Left kidney (tissue), 1 donor: ENCODE measurements at regions not wholly inside any gene's neighbourhood (a gene's known extent, or its start where the extent isn't known, plus 50 kb on each side); places are given as distances from the start of the nearest gene placed in this dataset.
"Not testable (repeated sequence)": the region's sequence is repeated elsewhere in the genome, so short reads cannot be mapped to it uniquely, and the experiment has no call there.

Experiments
- DNase-seq: peaks from one replicate; pipeline ENCODE4 v3.0.0-alpha.2; 2013

DNA sequence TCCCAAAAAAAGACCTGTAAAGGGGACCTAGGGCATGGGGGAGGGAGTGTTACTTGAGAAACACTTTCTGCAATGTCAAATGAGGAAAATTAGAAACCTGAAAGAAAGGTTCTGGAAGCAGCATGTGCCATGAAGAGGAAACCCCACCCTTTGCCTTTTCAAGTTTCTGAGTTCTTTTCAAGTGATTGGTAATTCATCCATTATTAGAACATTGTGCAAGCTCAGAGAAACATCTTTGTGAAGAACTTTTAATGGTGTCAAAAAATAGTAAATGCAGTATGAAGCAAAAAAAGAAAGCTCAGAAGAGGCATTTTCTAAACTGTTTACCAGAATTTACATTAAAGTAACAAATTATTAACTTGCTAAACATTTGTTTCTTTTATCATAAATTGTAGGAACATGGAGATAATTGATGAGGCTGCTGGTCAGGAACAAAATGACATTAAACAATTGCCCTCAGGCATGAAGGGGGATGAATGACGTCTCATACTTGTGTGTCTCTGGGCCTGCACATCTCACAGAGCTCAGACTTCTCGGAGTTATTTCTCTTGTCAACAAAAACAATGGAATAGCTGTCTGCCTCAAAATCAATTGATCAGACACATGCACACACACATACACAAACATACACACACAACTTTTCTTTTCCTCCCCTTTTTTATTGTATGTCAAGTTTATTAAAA lies 1946.0 kb upstream of the CDH6 start:
- DNase-seq: no peak

DNA sequence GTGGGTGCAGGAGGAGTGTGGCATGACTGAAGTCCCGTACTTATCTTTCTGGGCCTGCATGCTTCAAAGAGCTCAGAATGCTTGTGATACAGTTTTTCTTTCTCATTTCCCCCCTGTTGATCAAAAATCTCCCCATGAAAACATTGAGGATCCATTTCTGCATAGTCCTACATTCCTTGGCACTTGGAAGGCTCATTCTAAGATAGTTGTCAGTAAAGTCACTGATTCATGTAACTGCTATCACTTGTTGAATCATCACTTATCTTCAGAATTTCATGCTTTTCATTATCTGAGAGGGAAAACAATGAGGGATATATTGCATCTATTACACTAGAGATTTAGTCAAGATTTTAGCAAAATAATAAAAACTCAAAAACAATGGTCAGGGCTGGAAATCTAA lies 1953.1 kb upstream of the CDH6 start:
- DNase-seq: no peak

DNA sequence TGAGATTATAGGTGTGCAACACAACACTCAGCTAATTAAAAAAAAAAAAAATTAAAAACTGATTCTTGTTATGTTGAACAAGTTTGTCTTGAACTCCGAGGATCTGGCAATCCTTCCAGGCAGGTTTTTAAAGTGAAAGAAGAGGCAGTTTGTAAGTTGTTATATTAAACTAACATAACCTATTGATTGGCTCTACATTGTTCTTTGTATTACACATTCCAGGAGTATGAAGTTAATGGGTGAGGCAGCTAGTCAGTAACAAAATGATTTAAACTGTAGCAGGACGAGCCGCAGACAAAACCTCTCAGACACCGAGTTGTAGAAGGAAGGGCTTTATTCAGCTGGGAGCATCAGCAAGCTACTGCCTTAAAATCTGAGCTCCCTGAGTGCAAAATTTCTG lies 1953.9 kb upstream of the CDH6 start:
- no peak for DNase-seq

DNA sequence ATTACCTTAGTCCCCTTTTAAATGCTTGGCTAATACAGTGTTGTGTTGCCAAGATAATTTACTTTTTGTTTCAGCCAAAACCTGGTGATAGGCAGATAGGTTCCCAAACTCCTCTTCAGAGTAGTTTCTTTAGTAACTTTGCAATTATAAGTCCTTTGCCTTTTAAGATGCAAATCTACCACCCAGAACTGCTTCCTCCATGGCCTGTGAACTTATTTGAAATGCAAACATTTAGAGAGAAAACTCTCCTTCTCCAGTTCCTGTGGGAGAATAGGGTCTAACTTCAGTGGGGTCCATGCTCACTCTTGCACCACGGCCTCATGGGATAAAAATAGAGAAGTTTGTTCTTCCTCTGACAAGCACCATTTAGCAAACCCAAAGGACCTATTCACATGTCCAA lies 1955.4 kb upstream of the CDH6 start:
- DNase-seq: no peak

DNA sequence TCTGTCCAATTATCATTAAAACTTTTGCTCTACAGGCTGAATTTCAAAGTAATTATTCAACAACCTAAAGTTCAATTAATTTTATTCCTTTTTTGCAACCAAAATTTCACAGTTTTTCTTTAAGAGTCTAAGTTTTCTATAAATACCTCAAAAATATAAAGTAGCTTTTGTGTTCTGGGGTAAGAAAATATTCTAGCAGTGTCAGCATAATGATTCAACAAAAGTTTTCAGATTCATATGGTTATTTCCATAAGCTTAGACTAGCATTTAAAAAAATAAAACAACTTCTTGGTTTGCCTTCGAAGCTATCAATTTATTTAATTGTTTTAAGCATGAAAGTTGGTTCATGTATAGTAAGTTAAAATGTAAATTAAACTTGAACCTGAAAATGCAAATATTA lies 1962.3 kb upstream of the CDH6 start:
- DNase-seq: no peak

DNA sequence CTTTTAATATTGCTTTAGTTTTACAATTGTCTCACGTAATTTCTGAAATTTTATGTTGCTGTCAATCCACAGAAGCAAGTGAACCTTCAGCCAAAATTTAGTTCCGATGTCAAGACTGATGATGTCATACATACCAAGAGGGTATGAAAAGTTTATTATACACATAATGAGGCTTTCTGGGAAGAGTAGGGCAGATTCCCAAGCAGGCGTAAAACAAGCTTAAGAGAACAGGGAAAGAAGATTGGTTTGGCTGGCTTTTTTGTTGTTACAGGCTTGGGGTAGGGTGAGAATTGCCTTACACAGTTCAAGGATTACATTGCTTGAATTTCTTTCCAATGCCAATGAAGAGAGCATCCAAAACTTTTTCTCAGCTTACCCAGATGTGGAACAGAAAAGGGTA lies 1962.9 kb upstream of the CDH6 start:
- no peak for DNase-seq

DNA sequence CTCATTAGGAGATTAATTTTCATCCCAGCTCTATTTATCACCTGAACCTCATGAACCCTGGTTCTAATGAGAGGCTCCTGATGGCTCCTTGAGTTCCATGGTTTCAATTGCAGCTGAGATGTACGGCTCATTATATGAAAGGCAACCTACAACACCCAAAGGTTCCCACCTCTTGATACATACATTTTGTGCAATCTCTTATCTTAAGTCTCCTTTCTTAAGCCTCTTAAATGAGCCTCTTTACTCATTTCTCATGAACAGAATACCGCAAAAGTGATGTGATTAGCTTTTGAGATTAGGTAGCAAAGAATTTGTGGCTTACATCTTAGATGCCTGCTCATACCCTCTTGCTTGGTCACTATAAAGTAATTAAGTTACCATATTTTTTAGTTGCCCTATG lies 1964.0 kb upstream of the CDH6 start:
- no peak for DNase-seq

DNA sequence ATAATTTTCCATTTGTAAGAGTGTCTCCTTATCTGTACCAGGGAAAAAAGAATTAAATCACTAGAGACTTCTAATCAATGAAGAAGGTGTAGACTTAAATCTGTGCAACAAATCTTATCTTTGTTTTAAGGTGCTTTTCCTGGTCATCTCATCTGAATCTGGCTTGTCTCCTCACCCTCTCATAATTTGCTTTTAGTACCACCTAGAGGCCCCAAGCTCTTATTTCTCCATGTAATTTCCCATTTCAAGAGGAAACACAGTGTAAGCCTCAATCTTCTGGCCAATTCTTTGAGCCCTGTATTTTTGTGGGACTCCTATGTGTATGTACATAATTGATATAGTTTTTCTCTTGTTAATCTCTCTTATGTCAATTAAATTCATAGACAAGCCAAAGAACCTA lies 1975.3 kb upstream of the CDH6 start:
- DNase-seq: no peak

DNA sequence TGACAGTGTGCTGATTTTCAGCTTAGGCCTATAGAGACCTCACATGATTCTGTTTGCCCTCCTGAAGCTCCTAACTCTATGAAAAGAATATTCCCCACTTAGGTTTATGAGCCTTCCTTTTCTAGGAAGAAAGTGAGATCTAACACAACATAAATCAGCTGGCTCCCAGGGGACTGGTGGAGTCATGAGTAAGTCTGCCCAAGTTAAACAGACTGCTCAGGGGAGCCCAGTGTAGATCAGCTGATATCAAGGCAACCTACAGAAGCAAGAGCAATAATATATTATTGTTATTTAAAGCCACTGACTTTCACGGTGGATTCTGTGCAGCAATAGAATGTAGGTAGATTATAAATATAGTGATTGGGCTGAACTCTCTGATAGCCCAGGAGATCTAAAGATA lies 1978.6 kb upstream of the CDH6 start:
- no peak for DNase-seq

DNA sequence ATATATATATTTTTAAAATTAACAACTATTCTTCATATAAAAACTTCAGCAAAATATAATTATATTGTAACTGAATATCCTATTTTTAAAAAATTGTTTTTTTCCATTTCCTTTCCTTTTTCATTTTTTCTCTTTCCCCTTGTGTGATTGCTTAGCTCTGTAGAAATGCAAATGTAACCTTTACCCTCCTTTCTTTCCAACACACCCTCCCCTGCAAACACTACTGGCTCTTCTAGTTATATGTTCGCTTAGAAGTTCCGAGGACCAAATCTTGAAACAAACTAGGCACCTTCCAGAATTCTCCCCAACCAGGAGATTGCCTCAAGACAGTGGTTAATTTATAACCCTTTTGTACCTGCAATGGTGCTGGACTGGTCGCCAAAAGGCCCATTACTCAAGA lies 1980.0 kb upstream of the CDH6 start:
- DNase-seq: no peak

DNA sequence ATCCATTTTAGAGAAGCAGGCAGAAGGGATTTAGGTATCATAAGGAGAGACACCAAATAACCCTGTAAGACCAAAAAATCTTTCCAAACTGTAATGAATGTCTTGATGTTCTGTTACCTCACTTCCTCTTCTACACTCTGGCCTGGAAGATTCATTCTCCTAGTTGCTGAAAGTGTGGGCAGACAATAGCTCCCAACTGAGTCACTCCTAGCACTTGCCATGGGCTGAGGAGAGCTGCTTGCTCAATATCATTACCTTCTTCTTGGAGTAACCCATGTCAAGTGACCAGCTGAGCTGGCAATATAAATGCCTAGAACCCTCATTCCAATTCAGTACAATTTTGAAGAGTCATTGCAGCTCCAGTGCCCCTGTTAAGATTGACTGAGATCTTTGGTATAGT lies 1985.5 kb upstream of the CDH6 start:
- DNase-seq: no peak

DNA sequence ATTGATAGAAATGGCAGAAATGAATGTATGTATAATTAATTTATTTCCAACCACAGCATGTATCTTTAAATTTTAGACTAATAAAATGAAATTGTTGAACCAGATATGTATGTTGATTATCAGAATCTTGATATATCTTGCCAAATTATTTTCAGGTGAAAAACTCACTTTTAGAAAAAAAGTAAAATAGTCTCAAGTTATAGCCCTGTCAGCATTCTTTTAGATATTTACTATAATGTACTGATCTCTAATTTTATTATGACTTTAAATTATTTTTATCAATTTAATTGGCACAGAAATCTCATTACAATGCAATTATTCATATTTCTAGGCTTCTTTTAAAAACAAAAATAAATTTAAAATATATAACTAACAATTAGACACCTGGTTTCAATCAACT lies 1990.4 kb upstream of the CDH6 start:
- no peak for DNase-seq

DNA sequence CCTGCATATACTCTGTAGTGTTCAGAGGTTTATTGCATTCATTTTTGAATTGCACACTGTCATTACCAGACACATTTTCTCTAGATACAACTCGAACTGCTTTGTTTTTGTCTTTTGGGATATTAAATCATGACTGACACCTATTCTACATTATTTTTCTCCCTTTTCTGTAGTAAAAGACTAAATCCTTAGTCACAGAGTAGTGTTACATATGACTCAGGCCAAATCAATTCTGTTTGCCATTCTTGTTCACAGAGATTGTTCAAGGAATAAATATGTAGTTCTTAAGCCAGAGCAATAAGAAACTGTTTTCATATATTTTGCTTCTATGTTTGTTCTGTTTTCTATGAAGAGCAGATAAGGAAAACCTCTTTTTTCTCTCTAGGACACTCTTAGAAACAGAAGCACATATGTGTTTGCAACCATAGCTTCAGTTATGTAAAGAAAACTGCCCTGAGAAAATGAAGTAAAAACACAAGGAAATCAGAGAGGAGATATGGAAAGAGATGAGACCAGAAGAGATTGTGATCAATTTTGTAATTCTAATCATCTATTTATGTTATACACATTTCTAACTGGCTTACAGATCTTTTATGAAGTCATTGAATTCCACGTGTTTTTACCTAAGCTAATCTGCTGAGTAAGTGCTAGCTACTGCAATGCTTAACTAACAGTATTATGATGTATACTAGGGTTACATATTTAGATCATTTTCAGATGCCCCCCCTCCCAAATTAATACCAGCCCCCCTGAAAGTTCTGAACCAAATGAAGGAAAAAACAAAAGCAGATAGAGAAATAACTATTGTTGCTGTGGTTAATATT lies 1995.6 kb upstream of the CDH6 start:
- no peak for DNase-seq

DNA sequence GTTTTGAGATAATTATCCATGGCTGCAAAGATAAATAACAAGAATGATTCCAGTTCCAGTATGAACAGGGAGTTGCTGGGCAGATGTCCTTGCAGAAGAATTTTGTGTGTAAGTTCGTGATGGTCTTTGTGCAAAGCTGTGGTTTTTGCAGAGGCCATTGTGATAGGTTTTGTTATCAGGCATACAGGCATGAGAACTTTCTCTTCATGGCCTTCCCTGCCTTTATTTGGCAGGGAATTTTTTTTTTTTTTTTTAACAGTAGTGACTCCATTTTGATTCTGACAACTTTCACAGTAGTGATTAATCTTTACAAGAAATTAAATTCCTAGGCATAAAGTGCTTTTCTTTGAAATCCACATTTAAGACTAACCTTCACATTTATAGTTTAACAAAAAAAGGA lies 1999.5 kb upstream of the CDH6 start:
- DNase-seq: no peak

DNA sequence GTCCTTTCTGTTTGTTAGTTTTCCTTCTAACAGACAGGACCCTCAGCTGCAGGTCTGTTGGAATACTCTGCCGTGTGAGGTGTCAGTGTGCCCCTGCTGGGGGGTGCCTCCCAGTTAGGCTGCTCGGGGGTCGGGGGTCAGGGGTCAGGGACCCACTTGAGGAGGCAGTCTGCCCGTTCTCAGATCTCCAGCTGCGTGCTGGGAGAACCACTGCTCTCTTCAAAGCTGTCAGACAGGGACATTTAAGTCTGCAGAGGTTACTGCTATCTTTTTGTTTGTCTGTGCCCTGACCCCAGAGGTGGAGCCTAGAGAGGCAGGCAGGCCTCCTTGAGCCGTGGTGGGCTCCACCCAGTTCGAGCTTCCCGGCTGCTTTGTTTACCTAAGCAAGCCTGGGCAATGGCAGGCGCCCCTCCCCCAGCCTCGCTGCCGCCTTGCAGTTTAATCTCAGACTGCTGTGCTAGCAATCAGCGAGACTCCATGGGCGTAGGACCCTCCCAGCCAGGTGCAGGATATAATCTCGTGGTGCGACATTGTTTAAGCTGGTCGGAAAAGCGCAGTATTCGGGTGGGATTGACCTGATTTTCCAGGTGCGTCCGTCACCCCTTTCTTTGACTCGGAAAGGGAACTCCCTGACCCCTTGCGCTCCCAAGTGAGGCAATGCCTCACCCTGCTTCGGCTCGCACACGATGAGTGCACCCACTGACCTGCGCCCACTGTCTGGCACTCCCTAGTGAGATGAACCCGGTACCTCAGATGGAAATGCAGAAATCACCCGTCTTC lies 2002.0 kb upstream of the CDH6 start:
- not testable (repeated sequence) for DNase-seq

DNA sequence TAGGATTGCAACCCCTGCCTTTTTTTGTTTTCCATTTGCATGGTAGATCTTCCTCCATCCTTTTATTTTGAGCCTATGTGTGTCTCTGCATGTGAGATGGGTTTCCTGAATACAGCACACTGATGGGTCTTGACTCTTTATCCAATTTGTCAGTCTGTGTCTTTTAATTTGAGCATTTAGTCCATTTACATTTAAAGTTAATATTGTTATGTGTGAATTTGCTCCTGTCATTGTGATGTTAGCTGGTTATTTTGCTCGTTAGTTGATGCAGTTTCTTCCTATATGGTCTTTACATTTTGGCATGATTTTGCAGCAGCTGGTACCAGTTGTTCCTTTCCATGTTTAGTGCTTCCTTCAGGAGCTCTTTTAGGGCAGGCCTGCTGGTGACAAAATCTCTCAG lies 2003.1 kb upstream of the CDH6 start:
- not testable (repeated sequence) for DNase-seq

DNA sequence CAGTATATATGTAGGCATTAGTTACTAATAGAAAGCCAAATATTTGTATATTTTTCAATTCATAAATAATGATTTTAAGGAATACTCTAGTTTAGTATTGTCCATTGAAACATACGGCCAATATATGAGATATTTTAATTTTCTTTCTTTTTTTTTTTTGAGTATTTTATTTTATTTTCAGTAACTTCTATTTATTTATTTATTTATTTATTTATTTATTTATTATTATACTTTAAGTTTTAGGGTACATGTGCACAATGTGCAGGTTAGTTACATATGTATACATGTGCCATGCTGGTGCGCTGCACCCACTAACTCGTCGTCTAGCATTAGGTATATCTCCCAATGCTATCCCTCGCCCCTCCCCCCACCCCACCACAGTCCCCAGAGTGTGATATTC lies 2007.1 kb upstream of the CDH6 start:
- not testable (repeated sequence) for DNase-seq

DNA sequence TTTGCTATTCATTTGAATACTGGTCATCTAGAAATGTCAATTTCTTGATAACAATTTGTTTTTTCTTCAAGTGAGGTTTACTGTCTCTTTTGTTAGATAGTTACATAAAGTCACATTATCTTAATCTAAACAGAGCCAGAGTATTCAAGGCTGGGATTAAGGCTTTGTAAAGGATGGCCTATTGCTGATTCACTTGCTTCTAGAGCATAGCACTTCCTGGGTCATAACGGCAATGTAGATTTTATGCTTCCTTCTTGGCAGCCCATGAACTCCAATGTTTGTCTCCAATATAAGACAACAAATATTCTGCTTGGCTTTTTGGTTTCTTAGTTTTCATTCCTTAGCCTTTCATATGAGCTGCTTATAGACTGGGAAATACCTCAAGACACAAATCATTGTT lies 2007.9 kb upstream of the CDH6 start:
- no peak for DNase-seq

DNA sequence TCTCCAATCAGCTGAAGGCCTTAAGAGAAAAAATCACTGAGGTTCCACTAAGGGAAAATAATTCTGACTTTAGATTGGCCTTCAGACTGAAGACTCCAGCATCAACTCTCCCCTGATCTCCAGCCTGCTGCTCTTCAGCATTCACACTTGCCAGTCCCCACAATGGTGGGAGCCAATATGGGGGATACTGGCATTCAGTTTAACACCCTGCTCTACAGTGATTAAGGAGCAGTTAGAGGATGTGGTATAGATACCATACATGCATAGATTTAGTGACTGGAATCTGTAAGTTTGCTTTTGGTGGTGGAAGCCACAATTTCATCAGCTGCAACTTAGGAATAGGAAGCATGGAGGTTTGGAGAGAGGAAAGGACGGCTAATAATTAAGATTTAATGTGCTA lies 2017.7 kb upstream of the CDH6 start:
- DNase-seq: no peak

DNA sequence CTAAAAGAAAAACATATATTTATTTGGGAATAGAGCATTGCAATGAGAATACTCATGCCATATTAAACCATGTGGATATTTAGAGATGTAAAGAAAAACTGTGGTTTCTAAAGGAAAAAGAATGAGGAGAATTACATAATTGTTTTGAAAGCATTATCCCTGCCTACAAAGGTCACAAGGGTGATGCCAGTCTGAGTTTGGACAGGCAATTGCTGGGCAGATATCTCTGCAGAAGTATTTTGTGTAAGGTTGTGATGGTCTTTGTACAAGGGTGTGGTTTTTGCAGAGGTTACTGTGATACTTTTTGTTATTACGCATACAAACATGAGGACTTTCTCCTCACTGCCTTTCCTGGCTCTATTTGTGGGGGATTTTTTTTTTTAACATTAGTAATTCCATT lies 2022.9 kb upstream of the CDH6 start:
- DNase-seq: no peak

DNA sequence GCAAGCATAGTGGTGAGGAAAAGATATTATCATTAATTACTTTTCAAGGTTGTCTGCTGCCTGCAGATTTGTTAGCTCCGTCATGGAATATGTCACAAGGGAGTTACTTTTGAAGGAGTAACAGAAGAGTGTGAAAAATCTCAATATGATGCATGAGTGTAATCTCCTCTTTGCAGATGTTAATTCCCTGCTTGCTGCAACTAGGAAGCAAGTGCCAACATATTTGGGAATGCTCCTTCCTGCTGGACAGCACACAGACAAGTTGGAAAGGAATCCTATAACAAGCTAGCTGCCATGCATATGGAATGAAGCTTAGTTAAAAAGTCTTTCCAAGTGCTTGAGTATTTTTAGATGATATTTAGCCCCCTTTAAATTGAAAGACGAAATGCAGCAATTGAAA lies 2023.6 kb upstream of the CDH6 start:
- DNase-seq: no peak

DNA sequence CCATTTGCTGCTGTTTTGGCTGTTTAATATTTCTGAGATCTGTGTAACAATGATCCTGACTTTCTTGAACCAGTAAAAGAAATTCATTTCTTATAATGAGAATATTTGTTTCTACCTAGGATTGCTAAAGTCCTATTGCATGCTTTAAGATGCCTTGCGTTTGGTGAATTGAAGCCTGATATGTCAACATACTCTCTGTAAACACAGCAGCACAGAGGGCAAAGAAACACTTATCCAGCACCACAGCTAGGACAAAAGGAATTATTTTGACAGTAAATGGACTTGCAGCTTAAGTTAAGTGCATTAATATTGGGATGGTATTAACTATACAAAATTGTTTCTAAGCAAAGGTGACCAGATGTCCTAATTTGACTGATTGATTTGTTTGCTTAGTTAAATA lies 2031.2 kb upstream of the CDH6 start:
- no peak for DNase-seq
